Stimulated activated naive CD8-positive, alpha-beta T cell treated with anti-CD3 and anti-CD28 coated beads, Interleukin-15, Interleukin-2, amounts not matched to agents 100 ng/mL and 50 ng/mL, for 24 hours (primary cell): ENCODE measurements at regions not wholly inside any gene's neighbourhood (a gene's known extent, or its start where the extent isn't known, plus 50 kb on each side); places are given as distances from the start of the nearest gene placed in this dataset.

Experiments
- H3K27ac Mint-ChIP-seq: one replicate; pipeline ENCODE4 v1.8.0; 2021; ENCODE audit warnings: mild to moderate bottlenecking, mixed read lengths
- H3K27me3 Mint-ChIP-seq: one replicate; pipeline ENCODE4 v1.8.0; 2021; ENCODE audit warnings: mixed read lengths
- H3K36me3 Mint-ChIP-seq: one replicate; pipeline ENCODE4 v1.8.0; 2021; ENCODE audit warnings: low read depth, mixed read lengths
- H3K4me1 Mint-ChIP-seq: one replicate; pipeline ENCODE4 v1.8.0; 2021; ENCODE audit warnings: low read depth, mixed read lengths
- H3K4me3 Mint-ChIP-seq: one replicate; pipeline ENCODE4 v1.8.0; 2021; ENCODE audit warnings: mild to moderate bottlenecking, mixed read lengths
- H3K9me3 Mint-ChIP-seq: one replicate; pipeline ENCODE4 v1.8.0; 2021; ENCODE audit warnings: mixed read lengths

DNA sequence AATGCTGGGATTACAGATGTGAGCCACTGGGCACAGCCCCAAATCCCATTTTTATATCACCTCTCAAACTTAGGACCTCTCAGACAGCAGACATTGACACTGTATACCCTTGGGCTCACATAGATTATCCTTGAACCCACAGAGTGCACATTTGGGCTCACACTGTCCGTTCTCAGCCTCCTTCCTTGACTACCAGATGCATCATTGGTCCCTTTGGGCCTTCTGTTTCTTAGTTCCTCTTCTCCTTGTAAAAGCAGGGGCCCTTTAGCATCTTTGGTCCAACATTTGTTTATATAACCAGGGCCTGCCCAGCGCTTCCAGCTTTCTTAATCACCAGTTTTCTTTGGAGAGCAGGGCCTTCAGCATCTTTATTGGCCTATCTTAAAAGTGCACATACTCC, 126.2 kb downstream of the SEC61B start:
- Mint-ChIP-seq H3K9me3 (no peaks in the 10 kb centered on the region), H3K4me1 (no peaks in the 10 kb centered on the region), H3K27ac (no peak overlapping the region), H3K27me3 (peaks cover 7% of the 10 kb centered on the region), H3K4me3 (no peak overlapping the region), H3K36me3 (no peaks in the 10 kb centered on the region)

DNA sequence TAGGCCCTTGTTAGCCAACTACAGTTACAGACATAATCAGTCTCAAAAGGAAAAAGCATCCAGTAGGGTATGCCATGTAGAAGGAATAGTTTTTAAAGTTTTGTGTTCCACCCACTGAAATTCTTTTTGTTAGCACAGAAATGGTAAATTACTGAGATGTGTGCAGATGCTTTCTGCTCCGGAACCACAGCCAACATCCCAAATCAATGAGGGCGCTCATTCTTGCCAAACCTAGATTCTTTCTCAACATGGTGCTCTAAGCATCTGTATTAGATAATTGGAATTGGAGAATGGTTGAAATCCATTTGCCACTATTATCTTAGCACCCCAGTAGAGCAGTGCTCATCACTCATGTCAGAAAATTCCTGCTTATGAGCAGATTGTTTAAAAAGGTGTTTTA, 127.8 kb downstream of the SEC61B start:
- Mint-ChIP-seq H3K36me3 (no peaks in the 10 kb centered on the region), H3K4me1 (no peaks in the 10 kb centered on the region), H3K27me3 (peaks cover 7% of the 10 kb centered on the region), H3K4me3 (no peak overlapping the region), H3K27ac (no peak overlapping the region), H3K9me3 (no peaks in the 10 kb centered on the region)

DNA sequence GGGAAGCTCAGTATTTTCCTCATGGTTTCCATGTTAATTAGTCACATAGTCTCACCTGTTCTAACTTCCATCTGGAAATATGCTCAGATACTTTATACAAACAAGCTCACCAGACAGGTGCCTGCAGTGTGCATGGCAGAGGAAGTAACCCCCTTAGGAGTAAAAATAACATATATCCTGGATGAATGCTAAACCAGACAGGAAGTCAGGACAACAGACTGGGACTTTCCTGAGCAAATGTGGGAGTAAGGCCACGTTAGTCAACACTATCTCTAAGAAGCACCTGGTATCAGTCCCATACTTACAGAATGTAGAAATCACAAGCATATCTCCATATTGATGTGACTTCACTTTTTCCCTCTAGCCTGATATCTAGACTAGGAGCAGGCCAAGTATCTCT, 128.4 kb downstream of the SEC61B start:
- Mint-ChIP-seq H3K27ac (no peak overlapping the region), H3K9me3 (no peaks in the 10 kb centered on the region), H3K4me3 (no peak overlapping the region), H3K36me3 (no peaks in the 10 kb centered on the region), H3K27me3 (peaks cover 8% of the 10 kb centered on the region), H3K4me1 (no peaks in the 10 kb centered on the region)

DNA sequence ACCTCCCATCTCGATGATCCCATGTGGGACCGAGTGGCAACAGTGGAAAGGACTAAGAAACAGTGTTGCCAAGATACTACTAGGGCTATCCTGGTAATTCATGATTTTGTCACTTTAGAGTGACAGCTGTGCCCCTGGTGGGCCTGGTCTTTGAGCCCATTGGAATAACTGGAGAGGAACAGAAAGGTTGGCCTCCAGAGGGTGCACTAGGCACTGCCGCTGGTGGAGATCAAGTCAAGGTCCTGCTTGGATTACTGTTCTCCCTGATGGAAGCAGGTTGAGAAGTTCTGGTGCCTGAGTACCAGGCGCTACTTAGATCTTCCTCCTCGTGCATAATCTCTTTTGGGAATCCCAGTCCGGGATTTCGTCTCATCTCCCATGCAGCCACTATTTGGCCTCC, 129.6 kb downstream of the SEC61B start:
- H3K36me3 Mint-ChIP-seq: no peaks in the 10 kb centered on the region
- peaks cover 7% of the 10 kb centered on the region for H3K27me3 Mint-ChIP-seq
- H3K4me3 Mint-ChIP-seq: no peak overlapping the region
- no peak overlapping the region for H3K27ac Mint-ChIP-seq
- no peaks in the 10 kb centered on the region for H3K9me3 Mint-ChIP-seq
- H3K4me1 Mint-ChIP-seq: no peaks in the 10 kb centered on the region

DNA sequence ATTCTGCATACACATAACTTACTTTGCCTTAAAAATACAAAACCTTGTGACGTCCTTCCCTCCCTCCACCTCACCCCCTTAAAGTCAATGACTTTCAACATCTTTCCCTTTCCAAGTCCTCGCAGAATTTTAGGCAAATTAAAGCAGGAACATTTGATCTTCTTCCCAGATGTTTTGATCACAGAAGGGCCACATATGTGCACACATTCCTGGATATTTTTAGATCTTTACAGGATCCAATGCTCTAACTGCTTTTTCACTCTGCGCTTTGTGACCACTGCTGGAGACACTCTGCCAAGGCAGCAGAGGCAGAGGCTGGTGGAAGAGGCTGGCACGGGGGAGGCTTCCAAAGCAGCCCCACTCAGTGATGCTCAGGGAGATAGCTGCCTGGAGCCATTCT, 130.7 kb downstream of the SEC61B start:
- Mint-ChIP-seq H3K4me3 (no peak overlapping the region), H3K36me3 (no peaks in the 10 kb centered on the region), H3K27ac (no peak overlapping the region), H3K9me3 (no peaks in the 10 kb centered on the region), H3K27me3 (peaks cover 7% of the 10 kb centered on the region), H3K4me1 (no peaks in the 10 kb centered on the region)

DNA sequence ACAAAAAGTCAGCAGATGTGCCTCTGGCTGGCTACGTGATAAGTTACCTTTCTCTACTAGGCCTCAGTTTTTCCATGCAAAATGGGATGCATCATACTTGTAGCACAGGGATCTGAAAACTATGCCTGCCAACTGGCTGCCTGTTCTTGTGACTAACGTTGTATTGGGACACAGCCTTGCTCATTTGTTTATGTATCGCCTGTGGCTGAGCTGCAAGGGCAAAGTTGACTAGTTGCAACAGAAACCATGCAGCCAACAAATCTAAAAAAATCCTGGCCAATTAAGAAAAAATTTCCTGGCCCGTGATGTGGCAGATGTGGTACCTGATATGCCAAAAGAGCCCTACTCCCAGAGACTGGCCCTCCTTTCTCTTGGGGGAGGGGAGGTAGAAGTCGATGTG, 131.3 kb downstream of the SEC61B start:
- no peaks in the 10 kb centered on the region for H3K36me3 Mint-ChIP-seq

DNA sequence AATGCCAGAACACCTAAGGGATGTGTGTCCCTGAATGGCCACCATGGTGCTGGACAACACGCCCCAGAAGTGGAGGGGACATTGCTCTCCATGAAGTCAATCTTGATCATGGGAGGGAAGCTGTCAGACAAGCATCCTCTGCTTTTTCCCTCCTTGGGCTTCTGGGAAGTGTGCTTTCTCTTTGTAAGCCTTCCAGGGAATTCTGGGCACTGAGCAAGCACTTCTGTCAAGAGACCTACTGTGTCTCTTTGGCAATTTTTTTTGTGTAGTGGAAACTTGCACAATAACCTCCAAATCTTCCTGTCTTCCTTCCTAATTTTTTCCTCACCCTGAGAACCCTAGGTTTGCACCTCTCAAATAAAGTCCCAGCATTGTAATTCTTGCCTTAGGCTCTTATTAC, 132.0 kb downstream of the SEC61B start:
- Mint-ChIP-seq H3K9me3 (no peaks in the 10 kb centered on the region), H3K27me3 (peaks cover 16% of the 10 kb centered on the region), H3K4me3 (no peak overlapping the region), H3K27ac (no peak overlapping the region), H3K36me3 (no peaks in the 10 kb centered on the region), H3K4me1 (no peaks in the 10 kb centered on the region)

More for the DNA sequence above, 131.3 kb downstream of the SEC61B start:
- Mint-ChIP-seq H3K27ac (no peak overlapping the region), H3K27me3 (peaks cover 9% of the 10 kb centered on the region), H3K9me3 (no peaks in the 10 kb centered on the region), H3K4me3 (no peak overlapping the region), H3K4me1 (no peaks in the 10 kb centered on the region)

DNA sequence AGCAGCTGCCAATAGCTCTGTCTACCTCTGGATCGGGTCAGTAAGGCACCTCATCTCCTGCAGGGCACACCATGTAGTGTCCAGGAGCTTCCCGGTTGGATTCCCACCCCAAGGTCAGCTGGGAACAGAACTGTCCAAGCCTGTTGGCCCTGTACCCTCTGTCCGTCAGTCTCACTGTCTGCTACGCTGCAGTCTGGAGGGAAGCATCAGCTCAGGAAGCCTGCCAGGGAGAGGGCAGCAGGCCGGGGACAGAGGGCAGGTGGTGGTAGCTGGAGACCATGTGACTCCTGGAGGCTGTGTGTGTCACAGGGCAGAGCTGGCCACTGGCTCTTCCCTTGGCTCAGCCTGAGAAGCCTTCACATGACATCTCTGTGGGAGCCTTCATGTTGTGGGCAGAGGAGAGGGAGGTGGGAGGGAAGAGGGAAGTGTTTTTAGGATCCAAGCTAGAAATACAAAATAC, 134.5 kb downstream of the SEC61B start:
- Mint-ChIP-seq H3K27me3 (peaks cover 26% of the 10 kb centered on the region), H3K36me3 (no peaks in the 10 kb centered on the region), H3K4me1 (no peaks in the 10 kb centered on the region), H3K27ac (no peak overlapping the region), H3K4me3 (no peak overlapping the region), H3K9me3 (no peaks in the 10 kb centered on the region)

DNA sequence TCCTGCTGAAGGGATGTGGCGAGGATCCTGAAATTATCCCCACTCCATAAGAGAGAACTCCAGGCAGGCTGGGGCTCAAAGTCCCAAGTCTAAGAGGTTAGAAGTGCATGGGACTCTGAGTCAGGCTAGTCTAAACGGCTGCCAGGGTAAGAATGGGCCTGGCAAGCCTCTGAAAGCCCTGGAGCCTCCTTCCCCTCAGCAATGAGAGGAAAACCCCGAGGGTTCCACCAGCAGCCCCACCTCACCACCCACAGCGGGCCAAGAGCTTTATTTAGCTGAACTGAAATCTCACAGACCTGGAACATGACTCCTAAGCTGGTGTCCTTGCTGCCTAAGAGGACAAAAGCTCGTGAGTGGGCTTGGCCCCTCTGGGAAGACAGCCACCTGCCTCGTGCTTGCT, 135.5 kb downstream of the SEC61B start:
- H3K9me3 Mint-ChIP-seq: no peaks in the 10 kb centered on the region
- no peak overlapping the region for H3K4me3 Mint-ChIP-seq
- no peak overlapping the region for H3K27ac Mint-ChIP-seq
- H3K27me3 Mint-ChIP-seq: peaks cover 28% of the 10 kb centered on the region
- no peaks in the 10 kb centered on the region for H3K36me3 Mint-ChIP-seq
- no peaks in the 10 kb centered on the region for H3K4me1 Mint-ChIP-seq

DNA sequence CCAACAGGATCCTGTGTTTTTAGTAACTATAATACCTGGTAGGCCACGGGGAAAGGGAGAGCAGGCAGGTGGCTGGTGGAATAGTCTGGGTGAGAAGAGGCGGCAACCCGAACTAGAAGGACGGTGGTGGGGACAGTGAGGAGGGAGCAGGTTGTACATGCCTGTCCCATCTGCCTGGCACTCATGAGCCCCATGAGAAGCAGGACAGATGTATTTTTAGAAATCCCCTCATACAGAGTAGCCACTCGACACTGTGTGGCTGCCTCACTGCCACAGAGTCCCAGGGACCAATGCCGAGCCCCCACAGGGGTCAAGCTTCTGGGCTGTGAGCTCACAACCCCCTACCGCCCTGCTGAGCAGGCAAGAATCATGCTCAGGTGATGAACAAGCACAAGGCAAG, 136.6 kb downstream of the SEC61B start:
- Mint-ChIP-seq H3K9me3 (no peaks in the 10 kb centered on the region), H3K27me3 (peaks cover 35% of the 10 kb centered on the region), H3K36me3 (no peaks in the 10 kb centered on the region), H3K27ac (no peak overlapping the region), H3K4me3 (no peak overlapping the region), H3K4me1 (no peaks in the 10 kb centered on the region)

DNA sequence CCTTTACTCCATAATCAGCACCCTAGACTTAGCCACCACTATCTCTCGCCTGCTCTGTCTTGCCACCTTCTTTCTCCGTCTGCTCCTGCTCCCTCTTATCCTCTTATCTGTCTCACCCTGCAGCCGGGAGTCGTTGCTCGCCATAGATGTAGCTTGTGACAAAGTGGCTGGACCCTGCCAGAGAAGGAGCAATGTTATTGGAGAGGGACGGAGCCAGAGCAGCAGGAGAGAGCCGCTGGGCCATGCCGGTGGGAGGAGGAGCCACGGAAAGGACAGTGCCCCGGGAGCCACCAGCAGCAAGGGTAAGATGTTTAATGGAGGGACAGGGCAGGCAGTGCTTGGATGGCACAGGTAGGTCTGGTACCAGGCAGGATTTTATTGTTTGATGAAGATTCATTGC, 137.3 kb downstream of the SEC61B start:
- Mint-ChIP-seq H3K9me3 (no peaks in the 10 kb centered on the region), H3K27me3 (peaks cover 35% of the 10 kb centered on the region), H3K4me3 (no peak overlapping the region), H3K36me3 (no peaks in the 10 kb centered on the region), H3K27ac (no peak overlapping the region), H3K4me1 (no peaks in the 10 kb centered on the region)

DNA sequence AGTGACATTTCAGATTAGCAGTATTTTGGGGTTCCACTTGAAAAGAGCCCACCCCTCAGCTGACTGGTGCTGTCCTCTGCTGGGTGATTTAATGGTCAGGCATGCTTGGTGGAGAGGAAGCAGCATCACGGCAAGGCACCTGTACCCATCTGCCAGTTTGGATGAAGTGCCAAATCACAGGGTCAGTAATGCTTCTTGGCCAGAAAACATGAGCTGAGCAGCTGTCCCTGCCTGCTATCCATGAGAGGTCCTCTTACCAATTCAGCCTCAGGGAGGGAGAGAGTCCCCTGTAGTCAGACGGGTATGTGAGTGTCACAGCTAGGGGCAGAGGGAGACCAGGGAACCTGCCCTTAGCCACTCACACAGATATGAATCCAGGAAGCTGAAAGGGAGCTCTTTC, 137.9 kb downstream of the SEC61B start:
- no peak overlapping the region for H3K4me3 Mint-ChIP-seq
- H3K27me3 Mint-ChIP-seq: peaks cover 38% of the 10 kb centered on the region
- no peaks in the 10 kb centered on the region for H3K4me1 Mint-ChIP-seq
- H3K27ac Mint-ChIP-seq: no peak overlapping the region
- H3K36me3 Mint-ChIP-seq: no peaks in the 10 kb centered on the region
- H3K9me3 Mint-ChIP-seq: no peaks in the 10 kb centered on the region

DNA sequence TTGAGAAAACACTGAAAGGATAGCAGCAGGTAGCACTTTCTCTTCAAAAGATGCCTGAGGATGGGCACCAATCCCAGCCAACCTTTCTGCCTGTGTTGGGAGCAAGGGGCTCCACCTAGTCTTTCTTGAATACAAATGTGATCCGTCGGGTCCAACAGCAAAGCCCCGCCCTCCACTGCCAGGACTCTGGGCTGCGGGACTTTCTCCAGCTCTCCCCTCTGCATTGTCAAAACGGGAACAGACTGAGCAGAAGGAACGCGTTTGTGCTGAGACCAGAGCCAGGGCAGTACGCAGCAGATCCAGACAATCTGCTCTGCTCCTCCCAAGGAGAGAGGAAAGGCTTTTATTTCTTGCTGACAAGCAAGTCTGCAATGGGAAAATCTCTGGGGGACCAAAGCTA, 139.7 kb downstream of the SEC61B start:
- no peaks in the 10 kb centered on the region for H3K9me3 Mint-ChIP-seq
- peaks cover 4% of the 10 kb centered on the region for H3K4me1 Mint-ChIP-seq
- H3K27ac Mint-ChIP-seq: no peak overlapping the region
- H3K36me3 Mint-ChIP-seq: no peaks in the 10 kb centered on the region
- H3K4me3 Mint-ChIP-seq: no peak overlapping the region
- H3K27me3 Mint-ChIP-seq: peaks cover 34% of the 10 kb centered on the region

DNA sequence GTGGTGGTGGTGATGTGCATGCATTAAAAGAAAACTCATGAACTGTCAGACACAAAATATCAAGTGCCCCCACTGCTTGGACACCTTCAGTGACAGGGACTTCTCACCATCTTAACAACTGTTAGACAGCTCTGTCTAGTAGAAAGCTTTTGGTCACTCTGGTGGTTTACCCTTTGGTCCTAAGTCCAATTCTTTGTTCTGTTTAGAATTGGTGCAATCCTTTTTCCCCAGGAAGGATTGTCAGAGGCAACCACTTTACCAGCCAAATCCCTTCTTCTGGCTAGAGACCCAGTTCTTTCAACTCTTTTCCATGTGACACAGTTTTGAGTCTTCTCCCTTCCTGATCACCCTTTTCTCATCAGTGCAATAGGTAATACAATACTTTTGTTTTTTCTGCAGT, 140.2 kb downstream of the SEC61B start:
- Mint-ChIP-seq H3K4me3 (no peak overlapping the region), H3K36me3 (no peaks in the 10 kb centered on the region), H3K27me3 (peaks cover 38% of the 10 kb centered on the region), H3K4me1 (peaks cover 7% of the 10 kb centered on the region), H3K27ac (no peak overlapping the region), H3K9me3 (no peaks in the 10 kb centered on the region)

DNA sequence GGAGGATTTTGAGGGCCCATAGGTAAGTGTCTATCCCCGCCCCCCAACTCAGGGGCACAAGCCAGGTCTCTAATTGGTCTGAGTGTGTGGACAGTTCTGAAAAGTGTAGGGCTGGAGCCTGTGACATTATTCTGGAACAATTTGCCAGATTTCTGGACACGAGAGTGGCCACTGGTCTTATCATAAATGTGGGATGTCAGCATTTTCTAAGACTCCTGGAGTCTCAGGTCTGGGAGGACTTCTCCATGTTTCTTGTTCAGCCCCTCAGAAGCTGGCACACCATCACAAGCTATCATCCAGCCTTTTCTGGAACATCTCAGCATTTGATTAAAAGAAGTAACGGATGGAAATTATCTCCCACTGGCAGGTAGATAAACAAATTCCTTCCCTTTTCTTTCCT, 141.4 kb downstream of the SEC61B start:
- H3K36me3 Mint-ChIP-seq: no peaks in the 10 kb centered on the region
- peaks cover 46% of the 10 kb centered on the region for H3K27me3 Mint-ChIP-seq
- H3K9me3 Mint-ChIP-seq: no peaks in the 10 kb centered on the region
- peaks cover 19% of the 10 kb centered on the region for H3K4me1 Mint-ChIP-seq
- H3K4me3 Mint-ChIP-seq: no peak overlapping the region
- H3K27ac Mint-ChIP-seq: no peak overlapping the region

DNA sequence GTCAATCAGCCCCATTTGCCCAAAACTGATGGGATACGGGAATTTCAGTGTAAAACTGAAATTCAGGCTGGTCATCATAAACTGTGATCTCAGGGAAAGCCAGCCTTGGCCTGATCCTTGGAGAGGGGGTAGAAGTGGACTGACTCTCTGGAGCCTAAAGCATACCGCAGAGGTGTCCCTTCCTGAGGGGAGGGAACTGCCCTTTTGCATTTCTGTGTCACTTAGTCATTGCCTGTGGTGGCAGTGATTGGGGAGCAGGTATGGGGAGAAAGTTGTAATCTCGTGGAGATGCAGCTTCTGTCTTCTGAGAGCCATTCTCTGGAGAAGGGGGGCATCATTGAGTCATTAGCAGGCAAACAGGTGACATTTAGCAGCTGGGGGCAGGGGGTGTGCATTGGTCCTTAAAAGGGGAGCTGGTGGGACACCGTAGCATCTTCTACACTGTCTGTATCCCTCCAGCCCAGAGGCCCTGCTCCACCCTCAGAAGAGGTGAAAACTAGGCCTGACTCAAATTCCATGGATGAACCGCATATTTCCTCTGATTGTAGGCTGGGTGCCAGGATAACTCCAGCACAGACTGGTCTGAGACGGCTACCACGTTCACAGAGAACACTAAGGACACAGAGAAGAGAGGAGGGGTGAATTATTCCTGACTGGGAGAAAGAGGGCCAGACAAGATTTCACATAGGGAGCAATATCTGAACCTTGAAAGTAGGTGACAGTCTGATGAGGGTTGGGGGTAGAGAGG, 143.3 kb downstream of the SEC61B start:
- H3K4me3 Mint-ChIP-seq: no peak overlapping the region
- peaks cover 34% of the 10 kb centered on the region for H3K4me1 Mint-ChIP-seq
- H3K36me3 Mint-ChIP-seq: no peaks in the 10 kb centered on the region
- H3K27me3 Mint-ChIP-seq: peaks cover 51% of the 10 kb centered on the region
- no peaks in the 10 kb centered on the region for H3K9me3 Mint-ChIP-seq
- no peak overlapping the region for H3K27ac Mint-ChIP-seq
